HEK293 (cell line): ENCODE measurements at regions not wholly inside any gene's neighbourhood (a gene's known extent, or its start where the extent isn't known, plus 50 kb on each side); places are given as distances from the start of the nearest gene placed in this dataset.

Source experiments
- CTCF ChIA-PET: fragments of 350-600 bp; formaldehyde crosslinking; extraction: SDS; loops from one replicate; lab custom pipeline; 2021; ENCODE audit warnings: antibody characterized with exemption; lab: Yijun Ruan, JAX
- POLR2A ChIA-PET: fragments of 300-600 bp; formaldehyde crosslinking; extraction: SDS; loops from one replicate; lab custom pipeline; 2020; ENCODE audit warnings: antibody characterized with exemption, inconsistent platforms; lab: Yijun Ruan, JAX
- H3K27ac ChIP-seq: fragments of 200-500 bp; sonication (Bioruptor generic); 2 replicates; pipeline ENCODE4 v1.5.1; 2014; ENCODE audit warnings: low read depth, low read length, control low read depth, inconsistent platforms; ENCODE audit errors: extremely low read depth
- H3K36me3 ChIP-seq, 2 experiments: fragments of 200-500 bp in 1 of 2; sonication (Bioruptor generic) in 1 of 2; 1 replicate in 1 of 2; 2 replicates in 1 of 2; pipeline ENCODE4 v1.5.1; 2014 to 2017; ENCODE audit warnings: inconsistent platforms in 2 of 2, low read length in 2 of 2; ENCODE audit not compliant: control insufficient read depth in 2 of 2, insufficient read depth in 1 of 2
- H3K4me1 ChIP-seq: fragments of 200-500 bp; sonication (Bioruptor generic); 2 replicates; pipeline ENCODE4 v1.5.1; 2014; ENCODE audit warnings: mild to moderate bottlenecking, low read length, inconsistent platforms; ENCODE audit not compliant: control insufficient read depth, insufficient read depth
- H3K4me3 ChIP-seq: 2 replicates; pipeline ENCODE4 v1.5.1; 2011; ENCODE audit warnings: low read depth, mild to moderate bottlenecking, control low read depth, low read length, moderate library complexity
- H3K9me3 ChIP-seq: fragments of 200-500 bp; sonication (Bioruptor generic); 2 replicates; pipeline ENCODE4 v1.5.1; 2014; ENCODE audit warnings: low read depth, low read length, inconsistent platforms; ENCODE audit not compliant: control insufficient read depth, insufficient read depth
- IKZF3 ChIP-seq: fragments of 450-650 bp; IDR thresholded peaks from 2 replicates; pipeline ENCODE4 v1.5.0; 2018; ENCODE audit warnings: missing biosample characterization, mild to moderate bottlenecking, missing genetic modification characterization, moderate library complexity
- SP7 ChIP-seq: fragments of 450-650 bp; formaldehyde crosslinking; IDR thresholded peaks from 2 replicates; pipeline ENCODE4 v1.5.1; 2016; ENCODE audit warnings: missing biosample characterization, missing genetic modification characterization
- ZBTB11 ChIP-seq: fragments of 450-650 bp; formaldehyde crosslinking; conservative IDR thresholded peaks from 2 replicates; pipeline ENCODE4 v1.5.1; 2016; ENCODE audit warnings: low read depth, missing biosample characterization, missing genetic modification characterization
- ZBTB21 ChIP-seq: fragments of 450-650 bp; formaldehyde crosslinking; IDR thresholded peaks from 2 replicates; pipeline ENCODE4 v1.5.1; 2017; ENCODE audit warnings: missing biosample characterization, missing genetic modification characterization
- ZFP41 ChIP-seq: fragments of 450-650 bp; formaldehyde crosslinking; IDR thresholded peaks from 2 replicates; pipeline ENCODE4 v1.5.1; 2016; ENCODE audit warnings: missing biosample characterization, missing genetic modification characterization, borderline replicate concordance
- ZFP69B ChIP-seq: fragments of 450-650 bp; formaldehyde crosslinking; IDR thresholded peaks from 2 replicates; pipeline ENCODE4 v1.5.1; 2016; ENCODE audit warnings: missing biosample characterization, missing genetic modification characterization
- ZNF133 ChIP-seq: fragments of 450-650 bp; formaldehyde crosslinking; IDR thresholded peaks from 2 replicates; pipeline ENCODE4 v1.5.1; 2016; ENCODE audit warnings: missing biosample characterization, missing genetic modification characterization
- ZNF148 ChIP-seq: fragments of 450-650 bp; formaldehyde crosslinking; IDR thresholded peaks from 2 replicates; pipeline ENCODE4 v1.5.0; 2017; ENCODE audit warnings: missing biosample characterization, missing genetic modification characterization, borderline replicate concordance
- ZNF2 ChIP-seq: fragments of 450-650 bp; formaldehyde crosslinking; IDR thresholded peaks from 2 replicates; pipeline ENCODE4 v1.5.1; 2016; ENCODE audit warnings: missing biosample characterization, missing genetic modification characterization
- ZNF202 ChIP-seq: fragments of 450-650 bp; formaldehyde crosslinking; IDR thresholded peaks from 2 replicates; pipeline ENCODE4 v1.5.1; 2016; ENCODE audit warnings: missing biosample characterization, missing genetic modification characterization, borderline replicate concordance
- ZNF248 ChIP-seq: fragments of 450-650 bp; formaldehyde crosslinking; IDR thresholded peaks from 2 replicates; pipeline ENCODE4 v1.5.1; 2017; ENCODE audit warnings: missing biosample characterization, missing genetic modification characterization
- ZNF280D ChIP-seq: fragments of 450-650 bp; formaldehyde crosslinking; IDR thresholded peaks from 2 replicates; pipeline ENCODE4 v1.5.1; 2016; ENCODE audit warnings: missing biosample characterization, missing genetic modification characterization
- ZNF350 ChIP-seq: fragments of 450-650 bp; formaldehyde crosslinking; IDR thresholded peaks from 2 replicates; pipeline ENCODE4 v1.5.0; 2017; ENCODE audit warnings: missing biosample characterization, mild to moderate bottlenecking, missing genetic modification characterization
- ZNF416 ChIP-seq: fragments of 450-650 bp; formaldehyde crosslinking; IDR thresholded peaks from 2 replicates; pipeline ENCODE4 v1.5.1; 2016; ENCODE audit warnings: missing biosample characterization, missing genetic modification characterization
- ZNF423 ChIP-seq: fragments of 450-650 bp; formaldehyde crosslinking; IDR thresholded peaks from 2 replicates; pipeline ENCODE4 v1.5.1; 2016; ENCODE audit warnings: missing biosample characterization, missing genetic modification characterization
- ZNF488 ChIP-seq: fragments of 450-650 bp; formaldehyde crosslinking; IDR thresholded peaks from 2 replicates; pipeline ENCODE4 v1.5.1; 2016; ENCODE audit warnings: missing biosample characterization, missing genetic modification characterization
- ZNF548 ChIP-seq: fragments of 450-650 bp; formaldehyde crosslinking; IDR thresholded peaks from 2 replicates; pipeline ENCODE4 v1.5.1; 2016; ENCODE audit warnings: missing biosample characterization, missing genetic modification characterization
- ZNF549 ChIP-seq: fragments of 450-650 bp; IDR thresholded peaks from 2 replicates; pipeline ENCODE4 v1.5.1; 2018; ENCODE audit warnings: missing biosample characterization, missing genetic modification characterization, mild to moderate bottlenecking, inconsistent platforms, moderate library complexity
- ZNF623 ChIP-seq: fragments of 450-650 bp; formaldehyde crosslinking; IDR thresholded peaks from 2 replicates; pipeline ENCODE4 v1.5.1; 2016; ENCODE audit warnings: missing biosample characterization, missing genetic modification characterization
- ZNF792 ChIP-seq: fragments of 450-650 bp; formaldehyde crosslinking; IDR thresholded peaks from 2 replicates; pipeline ENCODE4 v1.5.1; 2016; ENCODE audit warnings: missing biosample characterization, missing genetic modification characterization
- ZNF837 ChIP-seq: fragments of 450-650 bp; formaldehyde crosslinking; IDR thresholded peaks from 2 replicates; pipeline ENCODE4 v1.5.1; 2016; ENCODE audit warnings: missing biosample characterization, missing genetic modification characterization
- ZSCAN23 ChIP-seq: fragments of 450-650 bp; formaldehyde crosslinking; IDR thresholded peaks from 2 replicates; pipeline ENCODE4 v1.5.1; 2016; ENCODE audit warnings: missing biosample characterization, missing genetic modification characterization
- ZXDB ChIP-seq: fragments of 450-650 bp; formaldehyde crosslinking; IDR thresholded peaks from 2 replicates; pipeline ENCODE4 v1.5.1; 2016; ENCODE audit warnings: missing biosample characterization, missing genetic modification characterization

- no peak for TF ChIP-seq ZNF423 (tag by site-specific recombination)
- TF ChIP-seq ZNF488 (tag by site-specific recombination) = no peak
- no peak for TF ChIP-seq ZNF2 (tag by site-specific recombination)
- no peak for TF ChIP-seq ZNF548
- TF ChIP-seq ZNF416 (tag by site-specific recombination) = no peak
- TF ChIP-seq ZNF549 (tag by site-specific recombination) = no peak
- no peak for TF ChIP-seq SP7 (tag by site-specific recombination)
- no peak for TF ChIP-seq ZBTB21 (tag by site-specific recombination)
- no peak for TF ChIP-seq ZNF148 (tag by site-specific recombination)
- TF ChIP-seq ZSCAN23 (tag by site-specific recombination) = no peak
- Histone ChIP-seq H3K4me3 (no peak overlapping the region), H3K9me3 (no peaks in the 10 kb centered on the region), H3K4me1 (no peaks in the 10 kb centered on the region), H3K36me3 (no peaks in the 10 kb centered on the region), H3K27ac (no peak overlapping the region)
- POLR2A ChIA-PET = no interaction called here
- CTCF ChIA-PET = no interaction called here
These were observed 98.9 kb upstream of the DYNLRB2 start for GRCh38 chr16:80441935-80442334.

GRCh38 chr16:80440667-80441066 is 100.1 kb upstream of the DYNLRB2 start:
- ChIA-PET CTCF (interaction anchor here (0.7 kb wide), 1 partner anchor 10 kb away, joined by 3 read pairs; no protein-coding TSS in a partner anchor), POLR2A (no interaction called here)

GRCh38 chr16:80437707-80438106 is 103.1 kb upstream of the DYNLRB2 start:
- ChIA-PET POLR2A (no interaction called here), CTCF (no interaction called here)
- Histone ChIP-seq H3K9me3 (no peaks in the 10 kb centered on the region), H3K36me3 (no peaks in the 10 kb centered on the region), H3K4me1 (no peaks in the 10 kb centered on the region), H3K4me3 (no peak overlapping the region), H3K27ac (no peak overlapping the region)
- TF ChIP-seq ZNF280D (no peak), ZNF248 (tag by site-specific recombination) (no peak), ZFP41 (tag by site-specific recombination) (no peak), ZBTB11 (tag by site-specific recombination) (no peak), ZXDB (tag by site-specific recombination) (no peak), ZNF202 (no peak), ZNF837 (no peak), ZNF792 (tag by site-specific recombination) (no peak), ZNF350 (tag by site-specific recombination) (no peak), ZFP69B (no peak)

More at GRCh38 chr16:80440667-80441066, 100.1 kb upstream of the DYNLRB2 start:
- no peaks in the 10 kb centered on the region for H3K36me3 ChIP-seq
- TF ChIP-seq ZNF133 (tag by site-specific recombination) = no peak
- no peak for TF ChIP-seq ZNF623 (tag by site-specific recombination)
- TF ChIP-seq IKZF3 (tag by site-specific recombination) = no peak
- H3K27ac ChIP-seq = no peak overlapping the region
- no peak overlapping the region for H3K4me3 ChIP-seq
- no peaks in the 10 kb centered on the region for H3K4me1 ChIP-seq
- H3K9me3 ChIP-seq = no peaks in the 10 kb centered on the region
